ENCODE measurements at regions not wholly inside any gene's neighbourhood (a gene's known extent, or its start where the extent isn't known, plus 50 kb on each side); places are given as distances from the start of the nearest gene placed in this dataset.

DNA sequence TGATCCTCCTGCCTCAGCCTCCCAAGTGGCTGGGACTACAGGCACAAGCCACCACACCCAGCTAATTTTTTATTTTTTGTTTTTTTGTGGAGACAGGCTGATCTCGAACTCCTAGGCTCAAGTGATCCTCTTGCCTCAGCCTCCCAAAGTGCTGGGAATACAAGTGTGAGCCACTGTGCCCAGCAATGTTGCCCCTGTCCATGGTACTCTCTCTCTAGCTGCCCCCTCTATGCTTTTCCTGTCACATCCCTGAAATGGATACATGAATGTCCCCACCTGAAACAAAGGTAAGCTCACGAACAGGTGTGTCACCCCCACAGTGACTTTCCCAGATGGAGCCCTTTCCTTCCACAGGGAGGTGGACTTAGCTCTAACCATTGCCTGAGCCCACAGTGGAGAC, 141.1 kb upstream of the MGMT start:
- DNase-seq (ENCODE audit: low spot score): no peak
- TF ChIP-seq, protein P1, sequence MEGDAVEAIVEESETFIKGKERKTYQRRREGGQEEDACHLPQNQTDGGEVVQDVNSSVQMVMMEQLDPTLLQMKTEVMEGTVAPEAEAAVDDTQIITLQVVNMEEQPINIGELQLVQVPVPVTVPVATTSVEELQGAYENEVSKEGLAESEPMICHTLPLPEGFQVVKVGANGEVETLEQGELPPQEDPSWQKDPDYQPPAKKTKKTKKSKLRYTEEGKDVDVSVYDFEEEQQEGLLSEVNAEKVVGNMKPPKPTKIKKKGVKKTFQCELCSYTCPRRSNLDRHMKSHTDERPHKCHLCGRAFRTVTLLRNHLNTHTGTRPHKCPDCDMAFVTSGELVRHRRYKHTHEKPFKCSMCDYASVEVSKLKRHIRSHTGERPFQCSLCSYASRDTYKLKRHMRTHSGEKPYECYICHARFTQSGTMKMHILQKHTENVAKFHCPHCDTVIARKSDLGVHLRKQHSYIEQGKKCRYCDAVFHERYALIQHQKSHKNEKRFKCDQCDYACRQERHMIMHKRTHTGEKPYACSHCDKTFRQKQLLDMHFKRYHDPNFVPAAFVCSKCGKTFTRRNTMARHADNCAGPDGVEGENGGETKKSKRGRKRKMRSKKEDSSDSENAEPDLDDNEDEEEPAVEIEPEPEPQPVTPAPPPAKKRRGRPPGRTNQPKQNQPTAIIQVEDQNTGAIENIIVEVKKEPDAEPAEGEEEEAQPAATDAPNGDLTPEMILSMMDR (IDR thresholded peaks at IDR 0.05; ENCODE audit: extremely low read depth, insufficient read depth, missing control alignments): no peak
- in situ Hi-C loops (cut with MboI; ENCODE audit: low pct_unique_long_range_greater_than_20kb, low sequenced_read_pairs, unreplicated experiment): no loop called here

DNA sequence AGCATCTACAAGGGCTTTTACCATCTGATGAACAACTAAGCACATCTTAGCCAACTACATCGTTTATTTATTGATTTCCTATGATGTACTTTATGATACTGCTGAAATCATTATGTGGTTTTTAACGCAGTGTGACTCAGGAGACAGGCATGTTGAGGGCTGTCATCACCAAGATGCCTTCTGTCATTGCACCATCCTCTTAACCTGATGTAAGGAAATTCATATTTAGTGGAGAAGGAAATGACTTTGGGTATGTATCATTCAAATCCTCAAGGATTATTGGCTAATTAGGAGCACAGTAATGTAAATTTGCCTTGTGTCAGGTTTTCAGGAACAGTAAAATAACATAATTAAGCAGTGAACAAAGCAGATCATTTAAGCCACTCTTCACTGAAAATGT, 138.5 kb upstream of the MGMT start:
- TF ChIP-seq, protein P1 (IDR thresholded peaks at IDR 0.05; ENCODE audit: extremely low read depth, insufficient read depth, missing control alignments): no peak
- in situ Hi-C loops (cut with MboI; ENCODE audit: low pct_unique_long_range_greater_than_20kb, low sequenced_read_pairs, unreplicated experiment): no loop called here
- DNase-seq (ENCODE audit: low spot score): no peak

DNA sequence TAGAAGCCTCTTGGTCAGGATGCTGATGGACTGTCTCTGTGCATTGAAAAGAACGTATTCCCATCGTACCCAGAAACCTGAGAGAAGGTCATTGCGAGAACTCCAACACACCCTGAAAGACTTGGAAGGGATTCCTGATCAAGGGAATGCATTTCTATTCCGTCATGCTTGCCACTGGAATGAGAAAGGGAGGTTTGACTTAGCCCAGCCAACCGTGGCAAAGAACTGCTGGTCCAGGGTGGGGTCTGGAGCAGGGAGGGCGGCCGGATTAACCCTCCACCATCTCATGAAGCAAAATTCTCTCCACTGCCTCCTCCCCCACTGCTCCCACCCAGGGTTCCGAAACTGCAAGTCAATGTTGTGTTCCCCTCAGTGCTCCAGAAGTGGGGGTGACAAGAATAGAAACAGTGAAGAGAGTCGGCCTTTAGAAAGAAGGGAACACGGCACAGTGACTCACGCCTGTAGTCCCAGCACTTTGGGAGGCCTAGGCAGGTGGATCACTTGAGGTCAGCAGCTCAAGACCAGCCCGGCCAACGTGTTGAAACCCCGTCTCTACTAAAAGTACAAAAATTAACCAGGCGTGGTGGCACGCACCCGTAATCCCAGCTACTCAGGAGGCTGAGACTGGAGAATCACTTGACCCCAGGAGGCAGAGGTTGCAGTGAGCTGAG, 137.5 kb upstream of the MGMT start:
- DNase-seq (ENCODE audit: low spot score): no peak
- in situ Hi-C loops (cut with MboI; ENCODE audit: low pct_unique_long_range_greater_than_20kb, low sequenced_read_pairs, unreplicated experiment): no loop called here
- TF ChIP-seq, protein P1 (IDR thresholded peaks at IDR 0.05; ENCODE audit: extremely low read depth, insufficient read depth, missing control alignments): no peak

DNA sequence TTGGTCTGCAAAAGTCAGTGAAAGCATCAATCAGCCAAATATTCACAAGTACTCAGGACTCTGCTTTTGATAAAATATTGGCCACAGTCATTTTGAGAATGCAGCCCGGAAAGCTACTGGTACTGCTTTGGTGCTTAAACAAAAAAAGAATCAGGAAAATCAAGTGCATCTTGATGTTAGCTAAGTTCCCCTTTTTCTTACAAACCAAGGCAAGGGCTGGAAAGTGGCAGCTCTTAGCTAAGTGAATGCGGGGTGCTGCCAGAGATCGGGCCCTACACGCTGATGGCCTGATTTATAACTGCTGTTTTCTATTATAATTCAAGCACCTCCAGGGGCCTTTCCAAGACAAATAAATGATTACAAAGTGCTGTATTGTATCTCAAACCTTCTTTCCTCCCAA, 136.8 kb upstream of the MGMT start:
- DNase-seq (ENCODE audit: low spot score): no peak
- in situ Hi-C loops (cut with MboI; ENCODE audit: low pct_unique_long_range_greater_than_20kb, low sequenced_read_pairs, unreplicated experiment): no loop called here
- TF ChIP-seq, protein P1 (IDR thresholded peaks at IDR 0.05; ENCODE audit: extremely low read depth, insufficient read depth, missing control alignments): no peak

DNA sequence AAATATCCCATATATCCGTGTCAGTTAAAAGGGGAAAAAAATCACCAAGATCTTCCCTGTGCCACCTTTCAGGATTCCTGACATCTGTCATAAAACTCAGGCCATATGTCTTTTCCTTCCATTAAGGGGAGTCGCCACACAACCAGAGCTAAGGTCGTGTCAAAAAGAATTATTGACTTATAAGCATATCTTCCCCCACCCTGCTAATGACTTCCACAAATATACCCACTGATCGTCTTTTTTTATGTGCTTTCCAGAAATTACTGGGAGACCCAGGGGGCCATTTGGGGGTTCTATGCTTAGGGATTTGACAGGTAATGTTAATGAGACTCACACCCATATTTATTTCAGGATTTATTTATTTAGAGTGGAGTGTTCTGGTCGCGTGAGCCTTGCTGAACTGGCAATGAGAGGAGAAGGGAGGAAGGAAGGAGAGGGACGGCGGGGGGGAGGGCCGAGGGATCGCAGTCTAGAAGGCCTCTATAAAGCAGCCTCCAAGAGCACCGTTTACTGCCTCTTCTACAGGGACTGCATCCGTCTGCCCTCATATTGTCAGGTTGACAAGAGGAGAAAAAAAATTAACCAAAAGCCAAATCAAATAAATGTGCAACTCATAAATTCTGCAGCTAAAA, 135.7 kb upstream of the MGMT start:
- DNase-seq (ENCODE audit: low spot score): no peak
- in situ Hi-C loops (cut with MboI; ENCODE audit: low pct_unique_long_range_greater_than_20kb, low sequenced_read_pairs, unreplicated experiment): no loop called here
- TF ChIP-seq, protein P1 (IDR thresholded peaks at IDR 0.05; ENCODE audit: extremely low read depth, insufficient read depth, missing control alignments): no peak

DNA sequence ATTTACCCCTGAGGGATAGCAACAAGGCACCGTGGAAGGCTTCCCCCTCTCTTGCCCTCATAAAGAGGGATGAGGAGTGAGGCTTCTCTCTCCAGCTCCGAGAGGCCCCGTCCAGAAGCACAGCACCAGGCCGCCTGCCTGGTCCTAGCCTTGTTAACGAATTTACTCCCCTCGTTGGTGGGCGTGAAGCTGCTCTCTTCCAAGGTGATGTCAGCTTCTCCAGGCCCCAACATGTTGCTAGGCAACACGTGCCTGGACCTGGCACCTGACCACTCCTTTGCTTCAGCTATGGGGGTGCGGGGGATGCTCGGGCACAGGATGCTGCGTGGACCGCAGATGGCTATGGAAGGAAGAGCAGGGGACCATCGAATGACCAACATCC, 135.2 kb upstream of the MGMT start:
- in situ Hi-C loops (cut with MboI; ENCODE audit: low pct_unique_long_range_greater_than_20kb, low sequenced_read_pairs, unreplicated experiment): no loop called here
- TF ChIP-seq, protein P1 (IDR thresholded peaks at IDR 0.05; ENCODE audit: extremely low read depth, insufficient read depth, missing control alignments): no peak
- no peak for DNase-seq (ENCODE audit: low spot score)
